NB4 (cell line): ENCODE measurements at regions not wholly inside any gene's neighbourhood (a gene's known extent, or its start where the extent isn't known, plus 50 kb on each side); places are given as distances from the start of the nearest gene placed in this dataset.

Experiments used
- DNase-seq: peaks from one replicate; pipeline ENCODE4 v3.0.0; 2010; ENCODE audit warnings: low read depth
- H3K4me3 ChIP-seq: one replicate; pipeline ENCODE4 v1.5.1; 2011; ENCODE audit warnings: mild to moderate bottlenecking, low read depth, low read length, moderate library complexity
- CTCF ChIP-seq: IDR thresholded peaks from one replicate; pipeline ENCODE4 v1.5.1; 2012; ENCODE audit warnings: low read depth, low read length
- MAX ChIP-seq: IDR thresholded peaks from 2 replicates; pipeline ENCODE4 v1.6.1; 2011; ENCODE audit warnings: low read depth, low read length
- MYC ChIP-seq: IDR thresholded peaks from 2 replicates; pipeline ENCODE4 v1.6.1; 2011; ENCODE audit warnings: low read depth, low read length
- POLR2A ChIP-seq: IDR thresholded peaks from 2 replicates; pipeline ENCODE4 v1.6.1; 2011; ENCODE audit warnings: mild to moderate bottlenecking; ENCODE audit not compliant: insufficient read length; ENCODE audit errors: extremely low read depth

- DNase-seq, result no peak
- H3K4me3 ChIP-seq, result no peak overlapping the region
- TF ChIP-seq MYC (no peak), POLR2A (no peak), MAX (no peak), CTCF (no peak)
Observed at GRCh38 chr12:92421042-92421441, 275.4 kb upstream of the BTG1 start.

- TF ChIP-seq CTCF (no peak), MAX (no peak), POLR2A (no peak), MYC (no peak)
- no peak overlapping the region for H3K4me3 ChIP-seq
- DNase-seq, result no peak
Observed at GRCh38 chr12:92419201-92419600, 273.6 kb upstream of the BTG1 start.

GRCh38 chr12:92418381-92418780 is 272.7 kb upstream of the BTG1 start:
- no peak overlapping the region for H3K4me3 ChIP-seq
- TF ChIP-seq MAX (no peak), POLR2A (no peak), MYC (no peak), CTCF (no peak)
- DNase-seq, result no peak

- TF ChIP-seq POLR2A, result no peak
- no peak for TF ChIP-seq MAX
- TF ChIP-seq MYC, result no peak
- no peak for TF ChIP-seq CTCF
- DNase-seq, result no peak
- H3K4me3 ChIP-seq, result no peak overlapping the region
Observed at GRCh38 chr12:92417373-92417772, 271.7 kb upstream of the BTG1 start.

- TF ChIP-seq MAX, result no peak
- TF ChIP-seq POLR2A, result no peak
- no peak for TF ChIP-seq CTCF
- TF ChIP-seq MYC, result no peak
- DNase-seq, result no peak
Observed at GRCh38 chr12:92416385-92416812, 270.8 kb upstream of the BTG1 start.

More at GRCh38 chr12:92416385-92416812, 270.8 kb upstream of the BTG1 start:
- H3K4me3 ChIP-seq, result no peak overlapping the region
